ENCODE measurements at regions not wholly inside any gene's neighbourhood (a gene's known extent, or its start where the extent isn't known, plus 50 kb on each side); places are given as distances from the start of the nearest gene placed in this dataset.

- H3K79me2 ChIP-seq (ENCODE audit: control insufficient read depth, insufficient read depth, low read length) = no peaks in the 10 kb centered on the region
- intact Hi-C loops (cut with micrococcal nuclease) (no loop called here), in situ Hi-C loops (cut with MboI) (no loop called here)
- no peaks in the 10 kb centered on the region for H3K27me3 ChIP-seq (ENCODE audit: control insufficient read depth in 2 of 2, insufficient read depth in 2 of 2, low read length in 2 of 2)
- H3K9me3 ChIP-seq (replicated peaks; ENCODE audit: control insufficient read depth, insufficient read depth, low read depth, low read length) = no peaks in the 10 kb centered on the region
- POLR2A ChIA-PET = no interaction called here
- H3K27ac ChIP-seq (ENCODE audit: extremely low read depth, low read depth, low read length) = peak overlapping the region; percentile 71
- WGBS (ENCODE audit: insufficient coverage, low coverage, missing lambda C conversion rate) = 0% methylated on average over 1 of the region's 1 CpG
- H3K9ac ChIP-seq (ENCODE audit: insufficient read depth in 1 of 2, low read depth in 2 of 2, low read length in 2 of 2) = peak overlapping the region in 1 of 2 experiments; percentile 56; a peak in 2 of 4 replicates
- H2AFZ ChIP-seq (ENCODE audit: low read depth, low read length) = peak overlapping the region; percentile 73
- no peak overlapping the region for H3K4me3 ChIP-seq
- no peaks in the 10 kb centered on the region for H3K9me1 ChIP-seq (ENCODE audit: control insufficient read depth, insufficient read depth, low read length)
- CTCF ChIA-PET (ENCODE audit: low intra/inter-chr PET ratio) = no interaction called here
- DNase-seq (ENCODE audit: extremely low read depth in 1 of 4, low spot score in 3 of 4) (no peak), ATAC-seq (peak; percentile 44), FAIRE-seq (no peak)
- peaks cover 7 to 15% of the 10 kb centered on the region in 2 experiments for H3K4me1 ChIP-seq (replicated peaks in 1 of 2; ENCODE audit: control insufficient read depth in 2 of 2, insufficient read depth in 2 of 2, low read length in 2 of 2)
- no peaks in the 10 kb centered on the region for H3K36me3 ChIP-seq (ENCODE audit: control insufficient read depth, insufficient read depth, low read length)
- H4K20me1 ChIP-seq (replicated peaks; ENCODE audit: control insufficient read depth, insufficient read depth, low read length) = no peaks in the 10 kb centered on the region
- BruUV-seq (replicated peaks) = no TSS peak
- peak overlapping the region; percentile 44; the same call in 1 of the 2 replicates for H3K4me2 ChIP-seq (ENCODE audit: insufficient read depth, low read length)
- TF ChIP-seq POLR2A (conservative IDR thresholded peaks at IDR 0.05) (no peak), MLLT1 (IDR thresholded peaks at IDR 0.05) (peak in 1 of 2 experiments; percentile 43; a peak in 1 of 4 replicates), ZNF644 (tag; IDR thresholded peaks at IDR 0.05; ENCODE audit: low read depth) (peak; percentile 2; the same call in 1 of the 2 replicates), ZNF512 (tag; IDR thresholded peaks at IDR 0.05) (peak; percentile 93), OTX1 (CRISPR knock-in tag; IDR thresholded peaks at IDR 0.05) (peak; percentile 95), FOXA3 (CRISPR knock-in tag; conservative IDR thresholded peaks at IDR 0.05 in 1 of 2, IDR thresholded peaks at IDR 0.05 in 1 of 2) (no peak), MAFF (IDR thresholded peaks at IDR 0.05; ENCODE audit: low read length) (no peak), EHMT2 (IDR thresholded peaks at IDR 0.05) (peak; percentile 77), IRF9 (tag; IDR thresholded peaks at IDR 0.05) (peak; percentile 52; the same call in 1 of the 2 replicates), HDAC1 (IDR thresholded peaks at IDR 0.05) (0 out of 4 replicates have a peak, but pooled peaks of 1 of the 2 experiments have one; percentile 20), NR2C1 (IDR thresholded peaks at IDR 0.05) (no peak), NR2C1 (tag; IDR thresholded peaks at IDR 0.05) (0 out of 2 replicates have a peak, but pooled peaks have one; percentile 11), NFRKB (IDR thresholded peaks at IDR 0.05; ENCODE audit: low read depth) (peak; percentile 74; the same call in 1 of the 2 replicates)
- TF ChIP-seq, protein P1, sequence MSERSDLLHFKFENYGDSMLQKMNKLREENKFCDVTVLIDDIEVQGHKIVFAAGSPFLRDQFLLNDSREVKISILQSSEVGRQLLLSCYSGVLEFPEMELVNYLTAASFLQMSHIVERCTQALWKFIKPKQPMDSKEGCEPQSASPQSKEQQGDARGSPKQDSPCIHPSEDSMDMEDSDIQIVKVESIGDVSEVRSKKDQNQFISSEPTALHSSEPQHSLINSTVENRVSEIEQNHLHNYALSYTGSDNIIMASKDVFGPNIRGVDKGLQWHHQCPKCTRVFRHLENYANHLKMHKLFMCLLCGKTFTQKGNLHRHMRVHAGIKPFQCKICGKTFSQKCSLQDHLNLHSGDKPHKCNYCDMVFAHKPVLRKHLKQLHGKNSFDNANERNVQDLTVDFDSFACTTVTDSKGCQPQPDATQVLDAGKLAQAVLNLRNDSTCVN (CRISPR knock-in tag; IDR thresholded peaks at IDR 0.05) = 0 out of 2 replicates have a peak, but pooled peaks have one; percentile 26
- TF ChIP-seq, protein P2, sequence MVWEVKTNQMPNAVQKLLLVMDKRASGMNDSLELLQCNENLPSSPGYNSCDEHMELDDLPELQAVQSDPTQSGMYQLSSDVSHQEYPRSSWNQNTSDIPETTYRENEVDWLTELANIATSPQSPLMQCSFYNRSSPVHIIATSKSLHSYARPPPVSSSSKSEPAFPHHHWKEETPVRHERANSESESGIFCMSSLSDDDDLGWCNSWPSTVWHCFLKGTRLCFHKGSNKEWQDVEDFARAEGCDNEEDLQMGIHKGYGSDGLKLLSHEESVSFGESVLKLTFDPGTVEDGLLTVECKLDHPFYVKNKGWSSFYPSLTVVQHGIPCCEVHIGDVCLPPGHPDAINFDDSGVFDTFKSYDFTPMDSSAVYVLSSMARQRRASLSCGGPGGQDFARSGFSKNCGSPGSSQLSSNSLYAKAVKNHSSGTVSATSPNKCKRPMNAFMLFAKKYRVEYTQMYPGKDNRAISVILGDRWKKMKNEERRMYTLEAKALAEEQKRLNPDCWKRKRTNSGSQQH (CRISPR knock-in tag; IDR thresholded peaks at IDR 0.05) = 0 out of 2 replicates have a peak, but pooled peaks have one; percentile 35
Measured at GRCh38 chr3:187522890-187523289, 147.3 kb downstream of the SST start.

Data from K562 (cell line).